Neutrophil (primary cell): ENCODE measurements at regions not wholly inside any gene's neighbourhood (a gene's known extent, or its start where the extent isn't known, plus 50 kb on each side); places are given as distances from the start of the nearest gene placed in this dataset.

Experiments
- H3K27ac ChIP-seq: fragments of 200-600 bp; sonication (generic); 2 replicates; pipeline ENCODE4 v1.5.1; 2016; ENCODE audit warnings: mild to moderate bottlenecking, moderate library complexity
- H3K27me3 ChIP-seq: fragments of 200-600 bp; sonication (generic); 2 replicates; pipeline ENCODE4 v1.6.0; 2016; ENCODE audit warnings: mild to moderate bottlenecking
- H3K36me3 ChIP-seq: fragments of 200-600 bp; sonication (generic); 2 replicates; pipeline ENCODE4 v1.5.1; 2017
- H3K4me1 ChIP-seq, 2 experiments: fragments of 200-600 bp in 1 of 2; sonication (generic) in 1 of 2; 1 replicate in 1 of 2; 2 replicates in 1 of 2; pipeline versions ENCODE4 v1.5.1 to v1.6.1; 2013 to 2016; ENCODE audit warnings: low read depth in 1 of 2, low read length in 1 of 2, mild to moderate bottlenecking in 1 of 2, moderate library complexity in 1 of 2; ENCODE audit not compliant: control insufficient read depth in 1 of 2, insufficient read depth in 1 of 2
- H3K4me3 ChIP-seq, 2 experiments: fragments of 200-600 bp in 1 of 2; sonication (generic) in 1 of 2; 1 replicate in 1 of 2; 2 replicates in 1 of 2; pipeline ENCODE4 v1.5.1; 2013 to 2016; ENCODE audit warnings: low read depth in 1 of 2, low read length in 1 of 2, mild to moderate bottlenecking in 1 of 2, moderate library complexity in 1 of 2
- H3K9me3 ChIP-seq: fragments of 200-600 bp; sonication (generic); 2 replicates; pipeline ENCODE4 v1.5.1; 2016
- CTCF ChIP-seq: fragments of 200-600 bp; sonication (generic); IDR thresholded peaks from 2 replicates; pipeline ENCODE4 v1.5.1; 2016; ENCODE audit warnings: antibody characterized with exemption

- Histone ChIP-seq H3K9me3 (no peaks in the 10 kb centered on the region), H3K27ac (peak overlapping the region; percentile 72), H3K4me1 (peaks cover 22 to 32% of the 10 kb centered on the region in 2 experiments), H3K27me3 (no peaks in the 10 kb centered on the region), H3K4me3 (no peak overlapping the region), H3K36me3 (no peaks in the 10 kb centered on the region)
- no peak for TF ChIP-seq CTCF
Measured at GRCh38 chr18:77571743-77572142, 322.1 kb downstream of the GALR1 start.

GRCh38 chr18:77572537-77572936, 322.9 kb downstream of the GALR1 start:
- Histone ChIP-seq H3K9me3 (no peaks in the 10 kb centered on the region), H3K27me3 (no peaks in the 10 kb centered on the region), H3K4me3 (peak overlapping the region; percentile 13 to 17), H3K36me3 (no peaks in the 10 kb centered on the region), H3K4me1 (peaks cover 22 to 32% of the 10 kb centered on the region in 2 experiments), H3K27ac (peak overlapping the region; percentile 72)
- no peak for TF ChIP-seq CTCF

- TF ChIP-seq CTCF = no peak
- no peak overlapping the region for H3K4me3 ChIP-seq
- H3K27me3 ChIP-seq = no peaks in the 10 kb centered on the region
- peak overlapping the region; percentile 72 for H3K27ac ChIP-seq
- H3K9me3 ChIP-seq = no peaks in the 10 kb centered on the region
- no peaks in the 10 kb centered on the region for H3K36me3 ChIP-seq
- H3K4me1 ChIP-seq = peaks cover 22 to 32% of the 10 kb centered on the region in 2 experiments
Measured at GRCh38 chr18:77573571-77573970, 323.9 kb downstream of the GALR1 start.

- Histone ChIP-seq H3K36me3 (no peaks in the 10 kb centered on the region), H3K4me3 (no peak overlapping the region), H3K4me1 (no peaks in the 10 kb centered on the region), H3K27me3 (no peaks in the 10 kb centered on the region), H3K9me3 (no peaks in the 10 kb centered on the region), H3K27ac (no peak overlapping the region)
- TF ChIP-seq CTCF = no peak
Measured at GRCh38 chr18:77590943-77591515, 341.4 kb downstream of the GALR1 start.

GRCh38 chr18:77597726-77598125, 348.1 kb downstream of the GALR1 start:
- TF ChIP-seq CTCF = no peak
- no peaks in the 10 kb centered on the region for H3K36me3 ChIP-seq
- H3K27ac ChIP-seq = no peak overlapping the region
- no peaks in the 10 kb centered on the region for H3K9me3 ChIP-seq
- no peaks in the 10 kb centered on the region for H3K27me3 ChIP-seq
- H3K4me3 ChIP-seq = no peak overlapping the region
- H3K4me1 ChIP-seq = no peaks in the 10 kb centered on the region
